ENCODE measurements at regions not wholly inside any gene's neighbourhood (a gene's known extent, or its start where the extent isn't known, plus 50 kb on each side); places are given as distances from the start of the nearest gene placed in this dataset.

DNA sequence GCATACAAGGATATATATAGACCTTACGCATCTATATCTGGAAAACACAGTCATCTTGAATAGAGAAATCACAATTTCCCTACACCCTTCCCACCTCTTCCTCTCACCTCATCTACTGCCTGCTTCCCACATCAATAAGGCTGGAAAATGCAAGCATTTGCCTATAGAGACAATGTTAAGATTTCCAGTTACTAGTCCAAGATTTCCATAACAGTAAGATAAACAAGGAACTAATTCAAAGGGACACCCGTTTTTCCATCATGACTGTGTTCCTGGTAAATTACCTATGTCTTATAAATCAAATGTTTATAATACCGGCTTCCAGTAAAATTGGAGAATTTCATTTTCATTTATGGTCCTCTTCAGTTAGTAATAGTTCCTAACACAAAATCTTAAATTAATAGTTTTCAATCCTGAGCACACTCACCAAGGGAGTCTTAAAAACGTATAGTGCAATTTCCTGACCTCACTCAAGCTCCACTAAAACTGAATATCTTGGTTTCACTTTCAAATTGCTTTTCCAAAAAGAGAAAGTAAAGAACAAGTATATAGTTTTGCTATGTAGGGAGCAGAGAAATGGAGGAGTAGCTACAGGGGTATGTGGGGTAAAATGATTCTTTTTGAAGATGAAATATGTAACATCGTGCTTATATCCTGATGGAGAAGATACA is 398.7 kb downstream of the PLPP3 start:
- no peak for DNase-seq

DNA sequence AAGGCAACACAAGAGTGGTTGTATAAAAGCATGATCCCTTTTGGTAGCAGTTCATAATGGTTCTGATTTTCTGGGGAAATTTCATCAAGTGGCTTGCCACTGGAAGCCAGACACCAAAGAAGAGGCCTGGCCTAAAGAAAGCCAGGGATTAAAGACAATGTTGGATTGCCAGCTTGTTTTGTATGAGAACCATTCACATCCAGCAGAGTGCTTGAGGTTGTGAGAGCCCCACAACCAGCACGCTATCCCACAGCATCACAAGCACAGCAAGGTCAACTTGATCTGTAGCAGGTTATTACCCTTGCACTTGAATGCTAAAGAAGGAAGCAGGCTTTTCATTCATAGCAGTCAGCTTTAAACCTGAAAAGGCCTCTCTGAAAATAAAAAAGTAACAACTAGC is 399.8 kb downstream of the PLPP3 start:
- DNase-seq: no peak

GRCh38 chr1:56175211-56175610 is 404.2 kb downstream of the PLPP3 start:
- no peak for DNase-seq

- no peak for DNase-seq
Measured at GRCh38 chr1:56174176-56174885, 405.0 kb downstream of the PLPP3 start.

DNA sequence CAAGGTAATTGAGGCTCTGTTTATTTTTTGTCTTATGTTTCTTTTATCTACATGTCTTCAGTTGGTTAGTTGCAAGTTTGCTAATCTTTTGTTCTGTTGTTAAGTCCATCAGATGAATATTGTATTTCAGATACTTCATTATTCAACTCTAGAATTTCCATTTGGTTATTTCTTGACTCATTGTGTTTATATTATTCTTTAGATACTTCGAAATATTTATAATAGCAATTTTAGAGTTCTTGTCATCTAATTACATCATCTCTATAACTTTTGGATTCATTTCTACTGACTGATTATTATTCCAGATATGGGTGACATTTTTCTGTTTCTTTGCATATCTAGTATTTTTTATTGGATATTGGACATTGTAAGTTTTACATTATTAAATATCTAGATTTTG is 405.6 kb downstream of the PLPP3 start:
- DNase-seq: no peak

DNA sequence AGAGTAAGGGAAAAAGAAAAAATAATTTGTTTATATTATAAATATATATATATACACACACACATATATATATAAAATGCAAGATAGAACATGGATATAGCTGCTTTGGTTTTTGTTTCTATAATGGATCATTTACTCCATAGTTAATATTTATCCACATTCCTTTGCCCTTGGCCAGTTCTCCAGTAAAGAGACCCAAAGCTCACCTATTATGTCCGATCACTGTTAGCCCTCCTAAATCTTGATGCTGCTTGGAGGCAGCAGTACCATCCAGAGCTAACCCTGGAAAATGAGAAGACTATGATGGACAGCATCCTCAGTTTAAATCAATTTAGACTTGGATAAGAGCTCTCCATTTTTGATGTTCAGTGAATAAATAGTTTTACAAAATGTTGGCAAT is 407.7 kb downstream of the PLPP3 start:
- no peak for DNase-seq

GRCh38 chr1:56170784-56171320 is 408.5 kb downstream of the PLPP3 start:
- DNase-seq: no peak

DNA sequence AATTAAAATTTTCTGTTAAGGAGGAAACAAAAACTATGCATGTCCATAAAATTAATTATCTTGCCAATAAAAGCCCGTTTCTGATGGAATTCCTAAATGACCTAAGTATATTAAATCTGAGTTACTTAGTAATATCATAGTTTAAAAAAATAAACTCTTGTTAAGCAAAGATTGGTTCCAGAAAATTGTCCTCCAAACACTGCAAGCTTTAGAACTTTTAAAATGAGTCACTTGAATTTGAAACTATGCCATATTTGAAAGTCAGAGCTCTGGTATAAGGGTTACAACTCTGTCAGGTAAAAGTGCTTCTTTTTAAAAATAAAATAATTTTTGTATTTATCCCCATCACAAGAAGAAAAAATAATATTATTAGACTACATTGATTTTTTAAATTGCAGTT is 409.5 kb downstream of the PLPP3 start:
- DNase-seq: no peak

DNA sequence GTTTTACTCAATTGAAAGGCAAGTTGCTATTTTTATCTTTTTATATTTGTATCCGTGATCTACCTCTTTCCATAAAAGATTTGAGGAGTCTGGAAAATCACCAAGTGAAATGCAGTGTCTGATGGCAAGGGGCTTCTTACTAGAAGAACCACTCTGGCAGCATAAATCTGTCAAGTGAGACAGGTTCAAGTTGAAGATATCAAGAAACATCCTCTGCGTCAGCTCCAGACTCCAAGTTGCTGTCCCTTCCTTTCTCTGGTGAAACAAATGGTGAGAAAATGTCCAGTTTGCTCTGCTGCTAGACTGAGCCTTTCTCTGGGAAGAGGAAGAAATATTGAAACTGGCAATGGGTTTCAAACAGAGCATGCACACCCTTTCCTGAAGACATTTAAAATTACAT is 411.2 kb downstream of the PLPP3 start:
- no peak for DNase-seq

- DNase-seq: no peak
Measured at GRCh38 chr1:56167596-56167995, 411.8 kb downstream of the PLPP3 start.

DNA sequence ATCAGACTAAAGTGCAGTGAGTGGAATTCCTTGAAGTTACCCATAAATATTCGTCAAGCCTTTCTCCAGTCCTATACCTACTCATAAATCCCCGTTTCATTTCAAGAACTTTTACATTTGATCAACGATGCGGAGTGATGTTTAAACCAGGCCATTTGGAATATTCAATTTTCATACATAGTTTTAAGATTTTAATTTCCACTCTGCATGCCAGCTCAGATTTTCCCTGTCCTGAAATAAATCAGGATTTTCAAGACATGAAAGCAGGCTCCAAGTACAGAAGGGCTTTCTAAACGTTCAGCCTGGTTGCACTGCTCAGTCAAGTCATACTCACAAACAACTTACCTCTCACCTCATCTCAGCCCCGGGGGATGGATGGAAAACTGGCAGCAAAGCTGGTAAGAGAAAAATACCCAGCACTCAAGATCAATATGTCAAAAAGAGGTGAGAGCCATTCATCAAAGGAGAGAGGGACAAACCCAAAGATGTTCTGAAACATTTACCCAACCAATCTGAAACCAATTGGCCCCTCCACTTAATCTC is 418.5 kb downstream of the PLPP3 start:
- no peak for DNase-seq

DNA sequence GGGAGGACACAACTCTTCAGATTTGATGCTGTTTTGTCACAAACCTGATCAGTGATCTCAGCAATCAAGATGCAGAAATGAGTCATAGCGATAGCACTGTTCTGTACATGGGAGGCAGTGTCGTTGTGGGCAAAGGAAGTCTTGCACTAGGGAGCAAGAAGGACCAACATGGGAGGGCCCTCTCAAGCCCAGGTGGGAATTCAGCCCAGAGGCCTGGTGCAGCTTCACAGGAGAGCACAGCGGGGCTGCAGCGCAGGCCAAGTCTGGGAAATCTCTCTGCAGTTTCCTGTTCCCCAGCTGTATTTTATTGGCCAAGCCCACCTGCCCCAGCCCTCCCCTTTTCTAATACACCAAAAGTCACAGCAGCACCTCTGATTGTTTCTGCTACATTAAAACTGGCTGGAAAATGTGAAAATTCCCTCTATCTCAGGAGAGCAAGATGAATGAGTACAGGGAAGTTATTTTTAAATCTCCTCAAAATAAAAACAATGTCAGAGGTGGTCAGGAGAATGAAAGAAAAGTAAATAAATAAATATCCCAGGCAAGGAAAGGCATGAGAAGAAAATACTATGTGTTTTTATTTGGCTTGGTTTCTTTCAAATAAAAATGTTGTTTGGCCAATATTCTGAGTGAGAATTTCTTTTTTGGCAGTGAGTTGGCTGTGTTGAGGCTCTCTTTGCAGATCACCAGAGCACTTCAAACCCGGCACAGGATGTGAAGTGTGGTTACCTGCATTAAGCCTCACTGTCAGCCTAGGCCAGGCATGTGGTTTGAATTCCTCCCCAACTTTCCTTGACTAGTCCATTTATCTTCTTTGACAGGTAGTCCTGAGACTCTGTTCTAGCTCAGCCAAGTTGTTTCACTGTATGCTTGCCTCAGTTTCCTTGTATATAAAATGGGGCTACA is 422.1 kb downstream of the PLPP3 start:
- DNase-seq: no peak

- peak; percentile 3 for DNase-seq
Measured at GRCh38 chr1:56153276-56153675, 426.1 kb downstream of the PLPP3 start.

GRCh38 chr1:56152635-56153034 is 426.7 kb downstream of the PLPP3 start:
- DNase-seq: no peak

DNA sequence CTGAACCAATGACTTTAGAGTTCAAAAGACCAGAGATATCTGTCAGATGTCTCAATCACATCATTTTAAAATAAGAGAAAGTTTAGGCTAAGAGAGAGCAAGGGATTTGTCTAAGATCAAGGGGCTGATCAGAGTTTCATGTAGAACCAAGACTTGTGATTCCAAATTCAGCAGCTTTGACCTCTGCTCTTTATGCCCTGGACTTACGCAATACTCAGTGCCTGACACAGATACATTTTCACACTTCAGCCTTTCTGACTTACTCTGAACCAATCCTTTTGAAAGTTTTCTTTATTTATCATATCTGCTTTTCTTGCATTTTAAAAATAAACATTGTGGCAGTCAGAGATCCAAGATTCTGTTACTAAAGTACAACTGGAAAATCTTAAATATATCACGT is 428.0 kb downstream of the PLPP3 start:
- DNase-seq: no peak

DNA sequence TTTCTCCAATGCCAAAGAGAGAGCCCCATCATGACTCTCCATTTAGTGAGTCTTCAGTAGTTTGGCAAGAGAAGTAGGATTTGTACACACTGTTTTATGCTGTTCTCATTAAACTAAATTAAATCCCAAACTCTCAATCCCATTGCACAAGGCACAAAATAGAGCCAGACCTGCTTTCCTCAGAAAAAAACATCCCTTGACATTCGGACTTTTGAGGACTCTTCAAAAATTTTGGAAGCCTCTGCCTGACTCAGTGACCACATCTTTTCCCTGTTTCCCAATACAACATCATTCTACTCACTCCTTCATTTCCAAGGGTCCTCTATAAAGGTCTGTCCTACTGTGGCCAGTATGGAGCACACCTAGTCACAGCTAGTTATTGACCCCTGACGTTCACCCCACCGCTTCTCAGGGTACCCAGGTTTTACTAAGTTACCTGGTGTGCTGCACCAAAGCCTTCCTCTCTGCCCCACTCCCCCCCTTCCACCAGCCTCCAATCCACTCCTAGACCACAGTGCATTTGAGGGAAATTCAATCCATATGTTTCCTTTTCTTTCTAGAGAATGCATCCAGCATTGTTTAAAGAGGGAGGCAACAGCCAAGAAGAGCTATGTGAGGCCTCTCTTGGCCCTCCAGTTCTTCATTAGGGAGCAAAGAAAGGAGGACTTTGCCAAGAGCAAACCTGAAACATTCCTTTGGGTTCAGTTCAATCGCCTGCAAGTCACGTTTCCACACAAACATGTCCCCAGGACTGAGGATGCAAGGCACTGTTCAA is 428.7 kb downstream of the PLPP3 start:
- no peak for DNase-seq

DNA sequence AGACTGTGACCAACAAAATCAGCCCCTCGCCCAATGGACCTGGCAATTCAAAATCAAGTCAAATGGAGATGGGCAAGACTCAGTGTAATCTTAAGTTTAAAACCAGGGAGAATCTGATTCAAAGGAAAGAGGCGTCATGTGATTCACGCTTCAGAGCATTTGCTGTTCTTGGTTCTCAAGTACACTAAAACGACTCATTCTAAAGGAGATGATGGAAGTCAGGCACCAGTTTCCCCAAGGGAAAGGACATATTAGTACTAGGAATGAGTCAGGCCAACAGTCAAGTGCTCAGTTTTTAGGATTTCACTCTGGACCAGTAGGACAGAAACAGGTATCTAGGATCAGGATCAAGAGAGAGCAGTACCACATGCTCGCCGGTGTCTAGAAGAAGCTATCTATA is 429.6 kb downstream of the PLPP3 start:
- no peak for DNase-seq

DNA sequence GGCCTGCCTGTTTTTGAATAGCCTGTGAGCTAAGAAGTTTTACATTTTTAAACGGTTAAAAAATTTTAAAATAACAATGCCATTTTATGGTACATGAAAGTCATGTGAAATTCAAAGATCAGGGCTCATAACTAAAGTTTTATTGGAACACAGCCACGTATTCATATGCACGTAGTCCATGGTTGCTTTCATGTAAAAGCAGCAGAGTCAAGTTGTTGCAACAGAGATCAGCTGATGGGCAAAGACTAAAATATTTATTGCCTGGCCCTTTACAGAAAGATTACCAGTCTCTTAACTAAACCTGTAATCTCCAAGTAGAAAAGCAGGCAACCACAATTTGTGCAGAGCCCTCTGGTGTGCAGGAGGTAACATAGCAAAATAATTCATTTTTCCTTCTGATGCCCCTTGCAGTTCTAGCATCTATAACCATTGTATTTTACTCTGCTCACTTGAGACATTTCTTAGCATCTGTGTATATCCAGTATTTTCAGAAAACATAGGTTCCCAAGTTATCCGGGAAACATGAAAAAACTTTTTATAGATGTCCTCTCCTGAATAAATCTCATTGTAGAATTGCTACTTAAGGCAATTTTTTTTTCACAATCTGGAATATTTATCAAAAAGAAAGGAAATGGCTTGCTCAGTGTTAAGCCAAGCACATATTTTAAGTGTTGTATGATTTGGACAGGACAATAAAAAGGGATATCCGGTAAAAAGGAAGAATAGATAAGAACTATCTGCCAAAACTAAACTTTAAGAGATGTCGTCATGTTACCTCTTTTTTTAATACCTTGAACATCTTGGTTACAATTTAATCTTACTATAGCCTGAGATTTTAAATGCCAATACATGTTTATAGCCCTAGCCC is 430.8 kb downstream of the PLPP3 start:
- DNase-seq: no peak

- DNase-seq: no peak
Measured at GRCh38 chr1:56147459-56147858, 431.9 kb downstream of the PLPP3 start.

DNA sequence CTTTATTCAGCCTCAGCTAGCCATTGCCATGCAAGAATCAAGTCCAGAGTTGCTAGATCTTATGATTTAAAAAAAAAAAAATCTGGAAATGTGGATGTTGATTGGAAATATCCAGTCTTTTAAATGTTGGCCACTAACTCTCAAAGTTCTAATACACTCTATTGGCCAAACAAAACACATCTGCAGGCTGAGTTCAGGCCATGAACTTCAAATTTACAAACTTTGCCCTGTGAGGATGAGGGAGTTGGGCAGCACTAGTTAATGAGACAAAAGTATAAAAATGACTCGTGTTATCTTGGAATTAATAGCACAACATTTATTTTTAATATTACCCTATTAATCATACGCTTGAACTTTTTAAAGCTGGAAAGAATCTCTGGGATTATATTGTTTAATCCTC is 432.3 kb downstream of the PLPP3 start:
- no peak for DNase-seq

DNA sequence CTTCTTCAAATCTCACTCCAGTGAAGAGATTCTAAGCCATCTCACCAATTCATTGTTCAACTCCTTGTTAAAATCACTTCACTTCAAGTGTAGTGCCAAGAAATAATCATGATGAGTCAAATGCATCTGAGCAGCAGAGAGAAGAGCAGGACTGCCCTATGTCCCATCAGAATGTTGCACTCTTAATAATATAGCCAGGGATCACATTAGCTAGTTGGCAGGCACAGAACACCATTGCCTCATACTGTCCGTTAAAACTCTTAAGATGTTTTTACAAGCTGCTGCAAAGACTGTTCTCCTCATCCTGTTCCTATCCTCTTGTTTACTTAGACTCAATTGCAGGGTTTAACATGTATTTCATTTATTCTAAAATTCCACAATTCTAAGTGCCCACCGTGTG is 432.9 kb downstream of the PLPP3 start:
- no peak for DNase-seq
